ENCODE measurements at regions not wholly inside any gene's neighbourhood (a gene's known extent, or its start where the extent isn't known, plus 50 kb on each side); places are given as distances from the start of the nearest gene placed in this dataset.

- TF ChIP-seq EZH2 (IDR thresholded peaks at IDR 0.05; ENCODE audit: insufficient read depth, poor library complexity, severe bottlenecking) (no peak), EZH2phosphoT487 (IDR thresholded peaks at IDR 0.05; ENCODE audit: insufficient read depth, low read depth) (no peak)
These were observed 811.4 kb upstream of the TMEM132C start for GRCh38 chr12:127455347-127456265.

All from GM23248 (cell line).